HepG2 (cell line): ENCODE measurements at regions not wholly inside any gene's neighbourhood (a gene's known extent, or its start where the extent isn't known, plus 50 kb on each side); places are given as distances from the start of the nearest gene placed in this dataset.

Experiments used
- ATAC-seq: fragments of 200-7000 bp; cut with Tn5 transposase; 3 replicates; pipeline ENCODE4 v1.9.1; 2020; ENCODE audit warnings: mild to moderate bottlenecking, moderate library complexity
- BruUV-seq: library from RNA; stranded (reverse); fragments of 400-500 nt; replicated peaks from 2 replicates; lab custom pipeline; 2021; lab: Mats Ljungman, UMichigan
- CTCF ChIA-PET: fragments of 300-600 bp; formaldehyde crosslinking; extraction: SDS; loops from one replicate; lab custom pipeline; 2021; ENCODE audit warnings: low total read pairs, inconsistent platforms, low intra/inter-chr PET ratio; lab: Yijun Ruan, JAX
- POLR2A ChIA-PET: fragments of 350-600 bp; sonication (Branson Sonifier 250); formaldehyde crosslinking; loops from one replicate; lab custom pipeline; 2020; ENCODE audit warnings: antibody characterized with exemption, inconsistent platforms; lab: Yijun Ruan, JAX
- DNase-seq: peaks from one replicate; pipeline ENCODE4 v3.0.0-alpha.2; 2015; ENCODE audit warnings: low spot score
- FAIRE-seq: peaks from 3 replicates; lab custom pipeline; 2011; peaks lifted over from hg19 to GRCh38; lab: Jason Lieb, UNC
- H2AFZ ChIP-seq: one replicate; pipeline ENCODE4 v1.6.1; 2011; ENCODE audit warnings: low read length, inconsistent platforms
- H3K27ac ChIP-seq: fragments of 300-600 bp; 3 replicates; pipeline ENCODE4 v1.8.0; 2011; ENCODE audit warnings: mixed run types, mild to moderate bottlenecking, mixed read lengths, low read length, inconsistent platforms; ENCODE audit not compliant: insufficient read depth; ENCODE audit errors: extremely low read length
- H3K27me3 ChIP-seq, 2 experiments: fragments of 200-600 bp in 1 of 2; 2 replicates in 1 of 2; 3 replicates in 1 of 2; pipeline versions ENCODE4 v1.6.0 to v1.8.0; 2011; ENCODE audit warnings: low read length in 2 of 2, mild to moderate bottlenecking in 2 of 2, moderate library complexity in 2 of 2, inconsistent platforms in 1 of 2; ENCODE audit not compliant: insufficient read depth in 2 of 2, control insufficient read depth in 1 of 2
- H3K36me3 ChIP-seq, 2 experiments: fragments of 200-600 bp in 1 of 2; replicated peaks in 1 of 2; 2 replicates in 1 of 2; 3 replicates in 1 of 2; pipeline versions ENCODE4 v1.5.1 to v1.8.0; 2011; ENCODE audit warnings: low read length in 2 of 2, inconsistent platforms in 1 of 2; ENCODE audit not compliant: insufficient read depth in 2 of 2, control insufficient read depth in 1 of 2
- H3K4me1 ChIP-seq: 2 replicates; pipeline ENCODE4 v1.5.1; 2012; ENCODE audit warnings: low read length, inconsistent platforms; ENCODE audit not compliant: insufficient read depth
- H3K4me2 ChIP-seq: 2 replicates; pipeline ENCODE4 v1.6.0; 2011; ENCODE audit warnings: low read depth, low read length, inconsistent platforms
- H3K4me3 ChIP-seq, 3 experiments: fragments of 200-600 bp in 1 of 3; sonication (generic), shearing (Covaris generic) in 1 of 3; replicated peaks in 1 of 3; 2 replicates each; pipeline ENCODE4 v1.5.1; 2011 to 2016; ENCODE audit warnings: low read length in 3 of 3, inconsistent platforms in 2 of 3, low read depth in 2 of 3, mild to moderate bottlenecking in 2 of 3, control low read depth in 1 of 3, mixed read lengths in 1 of 3; ENCODE audit not compliant: insufficient read depth in 1 of 3
- H3K79me2 ChIP-seq: one replicate; pipeline ENCODE4 v1.6.1; 2011; ENCODE audit warnings: low read length, inconsistent platforms; ENCODE audit not compliant: insufficient read depth
- H3K9ac ChIP-seq: 2 replicates; pipeline ENCODE4 v1.6.0; 2011; ENCODE audit warnings: mild to moderate bottlenecking, low read depth, low read length, inconsistent platforms; ENCODE audit not compliant: insufficient read depth
- H3K9me3 ChIP-seq: 2 replicates; pipeline ENCODE4 v1.5.1; 2012; ENCODE audit warnings: mild to moderate bottlenecking, low read length
- H4K20me1 ChIP-seq: 2 replicates; pipeline ENCODE4 v1.6.0; 2011; ENCODE audit warnings: inconsistent platforms, mild to moderate bottlenecking, low read length, moderate library complexity; ENCODE audit not compliant: insufficient read depth
- ETV6 ChIP-seq: sonication (generic); formaldehyde crosslinking; conservative IDR thresholded peaks from 2 replicates; pipeline ENCODE4 v1.4.0; 2020; ENCODE audit warnings: missing genetic modification reagents
- MTA3 ChIP-seq: sonication (generic); formaldehyde crosslinking; IDR thresholded peaks from 2 replicates; pipeline ENCODE4 v1.4.0; 2020; ENCODE audit warnings: missing genetic modification reagents
- NFRKB ChIP-seq: fragments of 450-650 bp; IDR thresholded peaks from 2 replicates; pipeline ENCODE4 v1.6.1; 2017
- PITX1 ChIP-seq: sonication (generic); formaldehyde crosslinking; IDR thresholded peaks from 2 replicates; pipeline ENCODE4 v1.5.1; 2020; ENCODE audit warnings: mild to moderate bottlenecking, missing genetic modification reagents
- SATB2 ChIP-seq: sonication (generic); formaldehyde crosslinking; IDR thresholded peaks from 2 replicates; pipeline ENCODE4 v1.5.0; 2020; ENCODE audit warnings: missing genetic modification reagents
- ZNF251 ChIP-seq: sonication (generic); formaldehyde crosslinking; IDR thresholded peaks from 2 replicates; pipeline ENCODE4 v1.9.0; 2021; ENCODE audit warnings: mild to moderate bottlenecking, missing genetic modification reagents
- WGBS: methylation state at CpG from one replicate; pipeline ENCODE4 v1.1.6; 2017; ENCODE audit warnings: low lambda C conversion rate; 5-methylcytosine and 5-hydroxymethylcytosine counted together
- in situ Hi-C: cut with HindIII; loops from 2 replicates; pipeline ENCODE4 v1.10.0; 2017; ENCODE audit warnings: low pct_unique_long_range_greater_than_20kb; ENCODE audit not compliant: extremely low pct_ligation_motif_present
- intact Hi-C: fragments of 100-400 bp; cut with micrococcal nuclease; formaldehyde crosslinking; loops from one replicate; pipeline ENCODE4 v1.10.0; 2022; ENCODE audit not compliant: unreplicated experiment
- TF ChIP-seq, protein P1 (sequence below): sonication (generic); formaldehyde crosslinking; IDR thresholded peaks from 2 replicates; pipeline ENCODE4 v1.4.0; 2020; ENCODE audit warnings: mild to moderate bottlenecking, missing genetic modification reagents
- TF ChIP-seq, protein P2 (sequence below): sonication (generic); formaldehyde crosslinking; IDR thresholded peaks from 2 replicates; pipeline ENCODE4 v1.8.1; 2022; ENCODE audit warnings: mild to moderate bottlenecking, missing genetic modification reagents
- TF ChIP-seq, protein P3 (sequence below): sonication (generic); formaldehyde crosslinking; IDR thresholded peaks from 2 replicates; pipeline ENCODE4 v1.5.0; 2020; ENCODE audit warnings: mild to moderate bottlenecking, missing genetic modification reagents
- TF ChIP-seq, protein P4 (sequence below): sonication (generic); formaldehyde crosslinking; IDR thresholded peaks from 2 replicates; pipeline ENCODE4 v1.4.0; 2020; ENCODE audit warnings: missing genetic modification reagents
- TF ChIP-seq, protein P5 (sequence below): sonication (generic); formaldehyde crosslinking; IDR thresholded peaks from 2 replicates; pipeline ENCODE4 v1.4.0; 2020; ENCODE audit warnings: missing genetic modification reagents

DNA sequence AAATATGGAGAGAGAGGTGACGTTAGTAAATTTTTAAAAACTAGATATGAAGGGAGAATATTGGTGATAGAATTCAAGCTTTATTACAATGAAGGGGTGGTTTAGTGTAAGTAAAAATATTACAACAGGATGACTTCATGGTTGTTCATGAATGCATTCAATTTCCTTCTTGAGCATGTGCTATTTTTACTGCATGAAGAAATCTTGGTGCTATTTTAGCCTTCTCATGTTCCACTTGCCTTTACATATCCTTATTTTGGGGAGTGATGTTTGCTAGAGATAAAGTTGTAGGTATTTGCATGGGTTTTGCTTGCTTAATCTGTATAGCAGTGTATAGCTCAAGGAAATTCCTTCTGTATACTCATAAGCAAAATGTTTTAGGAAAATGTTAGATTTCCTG is 195.0 kb upstream of the MMADHC start (continued):
- TF ChIP-seq, protein P1, sequence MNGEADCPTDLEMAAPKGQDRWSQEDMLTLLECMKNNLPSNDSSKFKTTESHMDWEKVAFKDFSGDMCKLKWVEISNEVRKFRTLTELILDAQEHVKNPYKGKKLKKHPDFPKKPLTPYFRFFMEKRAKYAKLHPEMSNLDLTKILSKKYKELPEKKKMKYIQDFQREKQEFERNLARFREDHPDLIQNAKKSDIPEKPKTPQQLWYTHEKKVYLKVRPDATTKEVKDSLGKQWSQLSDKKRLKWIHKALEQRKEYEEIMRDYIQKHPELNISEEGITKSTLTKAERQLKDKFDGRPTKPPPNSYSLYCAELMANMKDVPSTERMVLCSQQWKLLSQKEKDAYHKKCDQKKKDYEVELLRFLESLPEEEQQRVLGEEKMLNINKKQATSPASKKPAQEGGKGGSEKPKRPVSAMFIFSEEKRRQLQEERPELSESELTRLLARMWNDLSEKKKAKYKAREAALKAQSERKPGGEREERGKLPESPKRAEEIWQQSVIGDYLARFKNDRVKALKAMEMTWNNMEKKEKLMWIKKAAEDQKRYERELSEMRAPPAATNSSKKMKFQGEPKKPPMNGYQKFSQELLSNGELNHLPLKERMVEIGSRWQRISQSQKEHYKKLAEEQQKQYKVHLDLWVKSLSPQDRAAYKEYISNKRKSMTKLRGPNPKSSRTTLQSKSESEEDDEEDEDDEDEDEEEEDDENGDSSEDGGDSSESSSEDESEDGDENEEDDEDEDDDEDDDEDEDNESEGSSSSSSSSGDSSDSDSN = no peak
- TF ChIP-seq ZNF251 (CRISPR knock-in tag) = no peak
- no peak for TF ChIP-seq MTA3 (CRISPR knock-in tag)
- no peak for TF ChIP-seq ETV6 (CRISPR knock-in tag)

DNA sequence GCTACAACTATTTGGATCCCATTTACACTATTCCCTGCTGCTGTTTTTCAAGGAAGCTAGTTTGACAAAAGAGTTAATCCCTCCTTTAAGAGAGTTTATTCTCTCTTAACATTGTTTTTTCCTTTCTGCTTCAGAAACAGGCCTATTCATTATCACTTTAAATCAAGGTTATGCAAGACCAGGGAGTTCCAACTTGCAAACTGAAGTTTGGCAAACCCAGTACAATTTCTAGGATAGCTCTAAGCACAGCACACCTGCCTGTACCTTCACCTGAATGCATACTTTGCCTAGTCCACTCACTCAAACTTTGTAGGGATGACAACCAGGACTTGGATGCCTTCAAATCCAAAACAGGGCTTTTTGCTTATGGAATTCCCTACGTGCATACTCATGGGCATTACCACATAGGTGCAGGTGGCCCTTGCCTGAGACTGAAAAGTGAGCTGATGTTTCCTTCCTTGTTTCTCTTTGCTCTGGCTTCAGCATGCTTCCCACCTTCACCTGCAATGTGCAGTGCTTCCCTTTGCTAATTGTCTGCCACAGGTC is 193.8 kb upstream of the MMADHC start:
- no peaks in the 10 kb centered on the region for H4K20me1 ChIP-seq
- BruUV-seq = no TSS peak
- H3K79me2 ChIP-seq = no peaks in the 10 kb centered on the region
- H3K4me2 ChIP-seq = no peak overlapping the region
- H3K9me3 ChIP-seq = no peaks in the 10 kb centered on the region
- DNase-seq = no peak
- H3K9ac ChIP-seq = no peak overlapping the region
- ChIA-PET CTCF (no interaction called here), POLR2A (no interaction called here)
- in situ Hi-C loops = no loop called here
- H3K4me3 ChIP-seq = no peak overlapping the region
- H3K27me3 ChIP-seq = no peaks in the 10 kb centered on the region
- H2AFZ ChIP-seq = no peak overlapping the region
- intact Hi-C loops = no loop called here
- FAIRE-seq = no peak
- WGBS = 15% methylated on average over 1 of the region's 1 CpG
- no peak for ATAC-seq
- H3K27ac ChIP-seq = no peak overlapping the region
- no peaks in the 10 kb centered on the region for H3K4me1 ChIP-seq
- H3K36me3 ChIP-seq = no peaks in the 10 kb centered on the region
- no peak for TF ChIP-seq PITX1
- no peak for TF ChIP-seq SATB2
- TF ChIP-seq, protein P2, sequence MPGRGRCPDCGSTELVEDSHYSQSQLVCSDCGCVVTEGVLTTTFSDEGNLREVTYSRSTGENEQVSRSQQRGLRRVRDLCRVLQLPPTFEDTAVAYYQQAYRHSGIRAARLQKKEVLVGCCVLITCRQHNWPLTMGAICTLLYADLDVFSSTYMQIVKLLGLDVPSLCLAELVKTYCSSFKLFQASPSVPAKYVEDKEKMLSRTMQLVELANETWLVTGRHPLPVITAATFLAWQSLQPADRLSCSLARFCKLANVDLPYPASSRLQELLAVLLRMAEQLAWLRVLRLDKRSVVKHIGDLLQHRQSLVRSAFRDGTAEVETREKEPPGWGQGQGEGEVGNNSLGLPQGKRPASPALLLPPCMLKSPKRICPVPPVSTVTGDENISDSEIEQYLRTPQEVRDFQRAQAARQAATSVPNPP (CRISPR knock-in tag) = no peak
- no peak for TF ChIP-seq NFRKB
- TF ChIP-seq, protein P3, sequence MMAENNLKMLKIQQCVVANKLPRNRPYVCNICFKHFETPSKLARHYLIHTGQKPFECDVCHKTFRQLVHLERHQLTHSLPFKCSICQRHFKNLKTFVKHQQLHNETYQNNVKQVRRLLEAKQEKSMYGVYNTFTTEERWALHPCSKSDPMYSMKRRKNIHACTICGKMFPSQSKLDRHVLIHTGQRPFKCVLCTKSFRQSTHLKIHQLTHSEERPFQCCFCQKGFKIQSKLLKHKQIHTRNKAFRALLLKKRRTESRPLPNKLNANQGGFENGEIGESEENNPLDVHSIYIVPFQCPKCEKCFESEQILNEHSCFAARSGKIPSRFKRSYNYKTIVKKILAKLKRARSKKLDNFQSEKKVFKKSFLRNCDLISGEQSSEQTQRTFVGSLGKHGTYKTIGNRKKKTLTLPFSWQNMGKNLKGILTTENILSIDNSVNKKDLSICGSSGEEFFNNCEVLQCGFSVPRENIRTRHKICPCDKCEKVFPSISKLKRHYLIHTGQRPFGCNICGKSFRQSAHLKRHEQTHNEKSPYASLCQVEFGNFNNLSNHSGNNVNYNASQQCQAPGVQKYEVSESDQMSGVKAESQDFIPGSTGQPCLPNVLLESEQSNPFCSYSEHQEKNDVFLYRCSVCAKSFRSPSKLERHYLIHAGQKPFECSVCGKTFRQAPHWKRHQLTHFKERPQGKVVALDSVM = no peak
- TF ChIP-seq, protein P4, sequence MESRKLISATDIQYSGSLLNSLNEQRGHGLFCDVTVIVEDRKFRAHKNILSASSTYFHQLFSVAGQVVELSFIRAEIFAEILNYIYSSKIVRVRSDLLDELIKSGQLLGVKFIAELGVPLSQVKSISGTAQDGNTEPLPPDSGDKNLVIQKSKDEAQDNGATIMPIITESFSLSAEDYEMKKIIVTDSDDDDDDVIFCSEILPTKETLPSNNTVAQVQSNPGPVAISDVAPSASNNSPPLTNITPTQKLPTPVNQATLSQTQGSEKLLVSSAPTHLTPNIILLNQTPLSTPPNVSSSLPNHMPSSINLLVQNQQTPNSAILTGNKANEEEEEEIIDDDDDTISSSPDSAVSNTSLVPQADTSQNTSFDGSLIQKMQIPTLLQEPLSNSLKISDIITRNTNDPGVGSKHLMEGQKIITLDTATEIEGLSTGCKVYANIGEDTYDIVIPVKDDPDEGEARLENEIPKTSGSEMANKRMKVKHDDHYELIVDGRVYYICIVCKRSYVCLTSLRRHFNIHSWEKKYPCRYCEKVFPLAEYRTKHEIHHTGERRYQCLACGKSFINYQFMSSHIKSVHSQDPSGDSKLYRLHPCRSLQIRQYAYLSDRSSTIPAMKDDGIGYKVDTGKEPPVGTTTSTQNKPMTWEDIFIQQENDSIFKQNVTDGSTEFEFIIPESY = no peak
- TF ChIP-seq, protein P5, sequence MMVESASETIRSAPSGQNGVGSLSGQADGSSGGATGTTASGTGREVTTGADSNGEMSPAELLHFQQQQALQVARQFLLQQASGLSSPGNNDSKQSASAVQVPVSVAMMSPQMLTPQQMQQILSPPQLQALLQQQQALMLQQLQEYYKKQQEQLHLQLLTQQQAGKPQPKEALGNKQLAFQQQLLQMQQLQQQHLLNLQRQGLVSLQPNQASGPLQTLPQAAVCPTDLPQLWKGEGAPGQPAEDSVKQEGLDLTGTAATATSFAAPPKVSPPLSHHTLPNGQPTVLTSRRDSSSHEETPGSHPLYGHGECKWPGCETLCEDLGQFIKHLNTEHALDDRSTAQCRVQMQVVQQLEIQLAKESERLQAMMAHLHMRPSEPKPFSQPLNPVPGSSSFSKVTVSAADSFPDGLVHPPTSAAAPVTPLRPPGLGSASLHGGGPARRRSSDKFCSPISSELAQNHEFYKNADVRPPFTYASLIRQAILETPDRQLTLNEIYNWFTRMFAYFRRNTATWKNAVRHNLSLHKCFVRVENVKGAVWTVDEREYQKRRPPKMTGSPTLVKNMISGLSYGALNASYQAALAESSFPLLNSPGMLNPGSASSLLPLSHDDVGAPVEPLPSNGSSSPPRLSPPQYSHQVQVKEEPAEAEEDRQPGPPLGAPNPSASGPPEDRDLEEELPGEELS (CRISPR knock-in tag) = no peak
